Head of caudate nucleus (tissue), 42 donors: ENCODE measurements at regions not wholly inside any gene's neighbourhood (a gene's known extent, or its start where the extent isn't known, plus 50 kb on each side); places are given as distances from the start of the nearest gene placed in this dataset.

Source experiments
- DNase-seq, 42 donors: peaks; one replicate each; pipeline versions ENCODE4 v3.0.0 to v3.0.0-alpha.2; 2020 to 2021; ENCODE audit warnings: mixed read lengths in 7 of 42
- intact Hi-C: fragments of 100-400 bp; cut with DNase I; formaldehyde crosslinking; loops from one replicate; pipeline ENCODE4 v1.15.0; 2022

GRCh38 chr18:44065206-44065605 lies 615.5 kb upstream of the SETBP1 start:
- intact Hi-C loops = no loop called here
- DNase-seq = no peak

GRCh38 chr18:44066541-44066940 lies 614.1 kb upstream of the SETBP1 start:
- DNase-seq = no peak
- intact Hi-C loops = no loop called here

DNA sequence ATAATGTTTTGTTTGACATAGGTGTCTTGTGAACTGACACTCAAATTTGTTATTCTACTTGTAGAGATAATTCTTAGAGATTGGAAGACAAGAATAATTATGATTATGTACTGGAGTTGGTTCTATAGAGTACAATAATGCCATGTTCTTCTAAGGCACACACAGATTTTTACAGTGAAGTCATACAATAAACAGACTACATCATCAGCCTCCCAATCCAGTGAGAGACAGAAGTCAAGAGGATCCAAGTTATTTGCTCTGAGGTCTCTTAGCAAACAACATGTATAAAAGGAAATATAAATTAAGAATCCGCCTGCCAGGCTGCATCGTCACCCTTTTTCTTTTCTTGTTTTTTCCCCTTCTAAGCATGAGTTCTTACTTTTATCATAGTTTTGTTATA lies 613.5 kb upstream of the SETBP1 start:
- no peak for DNase-seq
- intact Hi-C loops = no loop called here

DNA sequence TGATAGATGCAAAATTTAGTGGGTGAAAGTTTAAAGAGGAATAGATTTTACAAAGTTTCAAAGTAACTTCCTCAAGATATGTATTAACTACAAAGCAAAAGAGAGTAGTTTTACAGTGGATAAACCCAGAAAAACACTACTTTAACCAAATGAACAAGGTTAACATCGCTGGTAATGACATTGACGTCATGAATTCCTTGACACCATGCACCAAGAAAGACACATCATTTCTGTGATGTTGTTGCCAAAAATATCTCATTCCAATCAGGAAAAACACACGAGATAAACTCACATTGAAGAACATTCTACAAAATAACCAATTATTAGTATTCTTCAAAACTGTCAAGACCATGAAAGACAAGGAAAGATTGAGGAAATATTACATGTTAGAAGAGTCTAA lies 605.6 kb upstream of the SETBP1 start:
- DNase-seq = no peak
- intact Hi-C loops = no loop called here

DNA sequence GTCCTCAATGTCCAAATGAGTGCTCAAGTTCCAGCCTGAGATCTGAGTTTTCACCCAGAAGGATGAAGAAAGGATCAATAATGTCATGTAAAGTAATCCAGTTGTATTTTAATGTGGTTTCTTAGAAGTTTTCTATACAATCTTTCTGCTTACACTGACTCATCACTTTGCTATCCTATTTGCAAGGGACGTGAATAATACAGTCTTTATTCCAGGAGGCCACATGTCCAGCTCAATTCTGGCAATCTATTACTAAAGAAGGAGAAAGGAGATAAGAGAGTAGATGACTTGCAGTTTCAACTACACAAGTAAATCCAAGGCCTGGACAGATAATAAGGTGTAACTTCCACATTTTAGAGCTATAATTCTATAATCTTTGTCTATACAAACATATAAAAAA lies 601.1 kb upstream of the SETBP1 start:
- DNase-seq = no peak
- intact Hi-C loops = no loop called here

GRCh38 chr18:44080054-44080453 lies 600.6 kb upstream of the SETBP1 start:
- DNase-seq = no peak
- intact Hi-C loops = no loop called here

DNA sequence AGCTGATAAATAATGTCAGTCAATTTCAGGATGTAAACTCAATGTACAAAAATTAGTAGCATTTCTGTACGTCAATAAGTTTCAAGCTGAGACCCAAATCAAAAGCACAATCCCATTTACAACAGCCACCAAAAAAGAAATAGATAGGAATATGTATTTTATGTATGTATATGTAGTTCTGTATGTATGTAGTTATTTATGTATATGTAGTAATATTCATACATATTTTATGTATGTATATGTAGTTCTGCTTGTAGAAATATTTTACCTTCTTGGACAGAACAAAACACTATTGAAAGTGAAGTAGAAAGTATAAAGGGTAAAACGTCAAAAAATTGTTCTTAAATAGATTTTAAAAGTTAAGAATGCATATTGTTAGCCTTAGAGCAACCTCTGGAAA lies 591.0 kb upstream of the SETBP1 start:
- intact Hi-C loops = no loop called here
- DNase-seq = no peak

DNA sequence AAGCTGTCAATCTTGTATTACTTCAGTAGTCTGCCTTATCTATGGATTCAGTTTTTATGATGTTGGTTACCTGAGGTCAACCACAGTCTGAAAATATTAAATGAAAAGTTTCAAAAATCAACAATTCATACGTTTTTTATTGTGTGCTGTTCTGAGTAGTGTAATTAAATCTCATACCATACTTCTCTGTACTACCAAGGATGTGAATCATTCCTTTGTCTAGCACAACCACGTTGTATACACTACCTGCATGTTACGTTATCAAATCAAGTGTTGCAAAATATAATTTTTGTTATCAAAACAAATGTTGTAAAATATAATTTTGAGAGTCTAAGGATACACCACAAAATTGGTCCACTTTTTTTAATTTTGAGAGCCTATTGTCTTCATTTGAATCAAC lies 590.2 kb upstream of the SETBP1 start:
- intact Hi-C loops = no loop called here
- DNase-seq = no peak

DNA sequence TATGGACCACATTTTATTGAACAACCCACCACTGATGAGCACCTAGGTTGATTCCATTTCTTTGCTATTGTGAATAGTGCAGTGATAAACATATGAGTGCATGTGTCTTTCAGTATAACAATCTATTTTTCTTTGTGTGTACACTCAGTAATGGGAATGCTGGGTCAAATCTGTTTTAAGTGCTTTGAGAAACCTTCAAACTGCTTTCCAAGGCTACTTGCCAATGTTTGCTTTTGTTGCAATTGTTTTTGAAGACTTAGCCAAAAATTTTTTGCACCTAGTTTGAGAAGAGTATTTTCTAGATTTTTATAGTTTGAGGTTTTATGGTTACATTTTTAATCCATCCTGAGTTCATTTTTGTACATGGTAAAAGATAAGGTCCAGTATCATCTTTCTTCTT lies 587.4 kb upstream of the SETBP1 start:
- intact Hi-C loops = no loop called here

GRCh38 chr18:44096016-44096415 lies 584.7 kb upstream of the SETBP1 start:
- no peak for DNase-seq
- intact Hi-C loops = no loop called here

More for the DNA sequence above, 587.4 kb upstream of the SETBP1 start:
- DNase-seq = no peak

DNA sequence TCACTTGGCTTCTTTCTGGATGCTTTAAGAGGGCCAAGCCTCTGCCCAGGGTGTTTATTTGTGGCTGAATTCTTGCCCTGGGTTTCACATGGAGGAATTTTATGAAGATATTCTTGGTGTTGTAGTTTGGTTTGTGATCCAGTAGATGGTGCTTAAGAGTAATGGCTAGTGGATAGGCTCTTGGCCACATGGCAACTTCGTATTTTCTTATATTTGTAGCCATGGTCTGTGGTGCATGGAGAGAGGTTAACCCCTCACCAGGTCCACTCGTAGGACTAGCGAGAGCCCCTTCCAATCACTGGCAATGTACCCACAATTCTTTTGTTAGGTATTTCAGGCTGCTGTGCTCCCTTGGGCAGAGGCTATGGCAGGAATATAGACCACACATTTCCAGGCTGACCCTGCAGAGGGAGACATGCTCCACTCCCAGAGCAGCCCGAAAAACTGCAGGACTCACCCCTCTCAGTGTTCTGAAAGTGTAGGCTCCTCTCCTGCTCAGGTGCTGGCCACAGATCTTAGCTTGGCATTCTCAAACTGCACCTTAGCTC lies 582.1 kb upstream of the SETBP1 start:
- no peak for DNase-seq
- intact Hi-C loops = no loop called here

DNA sequence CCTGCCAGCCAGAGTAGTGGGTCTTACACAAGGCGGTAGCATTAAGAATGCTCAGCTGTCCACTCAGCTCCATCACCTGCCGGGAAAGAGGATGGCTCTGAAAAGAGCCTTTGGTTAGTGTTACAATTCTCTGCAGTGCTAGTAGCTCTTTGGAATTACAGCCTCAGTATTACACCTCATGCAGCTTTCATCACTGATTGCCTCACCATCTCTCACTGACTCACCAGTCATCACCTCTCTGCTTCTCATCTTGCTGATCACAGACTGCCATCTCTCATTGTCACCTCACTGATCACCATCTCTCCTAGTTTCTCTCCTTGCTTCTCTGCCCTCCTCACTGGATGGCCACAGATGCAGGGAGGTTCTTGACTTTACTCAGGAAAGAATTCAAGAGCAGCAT lies 573.5 kb upstream of the SETBP1 start:
- DNase-seq = no peak
- intact Hi-C loops = no loop called here

- no peak for DNase-seq
- intact Hi-C loops = no loop called here
These were observed 569.4 kb upstream of the SETBP1 start for GRCh38 chr18:44111337-44111736.

DNA sequence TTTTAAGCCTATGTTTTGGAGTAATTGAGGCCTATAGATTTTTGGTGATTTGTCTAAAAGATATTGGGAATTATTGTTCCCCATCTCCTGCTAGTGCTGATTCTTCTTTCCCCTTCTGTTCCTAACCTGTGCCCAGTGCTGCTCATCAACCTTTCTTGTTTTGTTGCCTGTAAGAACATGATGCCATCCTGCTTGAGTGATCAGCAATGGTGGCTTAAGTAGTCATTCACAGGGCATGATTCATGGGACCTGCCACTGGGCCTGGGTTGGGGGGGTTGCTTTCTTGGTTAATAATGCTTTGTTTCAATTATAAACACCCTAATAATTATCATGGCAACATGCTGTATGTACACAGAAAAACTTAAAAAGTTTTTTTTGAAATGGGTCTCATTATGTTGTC lies 562.9 kb upstream of the SETBP1 start:
- DNase-seq = no peak
- intact Hi-C loops = no loop called here

DNA sequence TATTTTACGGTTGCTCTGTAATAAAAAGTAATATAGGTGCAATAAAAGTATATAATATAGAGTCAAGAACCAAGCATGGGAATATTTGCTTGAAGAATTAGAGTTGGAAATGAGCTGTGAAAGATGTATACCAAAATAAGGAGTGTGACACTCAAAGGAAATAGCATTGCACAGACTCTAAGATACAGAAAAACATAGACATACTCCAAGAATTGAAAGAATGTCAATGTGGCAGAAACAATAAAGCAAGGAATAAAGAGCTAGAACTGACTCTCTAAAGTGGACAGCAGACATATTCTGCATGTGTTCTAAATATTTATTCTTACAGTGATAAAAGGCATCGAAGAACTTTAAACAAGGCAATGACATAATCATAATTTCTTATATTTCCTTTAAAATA lies 561.1 kb upstream of the SETBP1 start:
- intact Hi-C loops = no loop called here
- DNase-seq = no peak

DNA sequence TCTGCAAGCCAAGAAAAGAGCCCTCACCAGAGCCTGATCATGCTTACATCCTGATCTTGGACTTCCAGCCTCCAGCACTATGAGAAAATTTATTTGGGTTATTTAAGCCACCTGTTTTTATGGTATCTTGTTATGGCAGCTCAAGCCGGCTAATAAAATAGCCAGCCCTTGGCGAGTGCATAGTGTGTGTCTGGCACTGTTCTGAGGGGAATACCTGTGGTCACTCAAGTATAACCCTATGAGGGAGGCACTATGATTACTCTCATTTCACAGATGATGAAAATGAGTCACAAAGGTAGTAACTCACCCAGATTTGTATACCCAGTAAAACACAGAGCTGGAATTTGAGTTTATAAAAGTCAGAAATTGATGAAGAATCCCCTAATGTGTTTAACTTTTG lies 556.9 kb upstream of the SETBP1 start:
- intact Hi-C loops = no loop called here
- no peak for DNase-seq

- intact Hi-C loops = no loop called here
- DNase-seq = no peak
These were observed 555.2 kb upstream of the SETBP1 start for GRCh38 chr18:44125446-44125845.

DNA sequence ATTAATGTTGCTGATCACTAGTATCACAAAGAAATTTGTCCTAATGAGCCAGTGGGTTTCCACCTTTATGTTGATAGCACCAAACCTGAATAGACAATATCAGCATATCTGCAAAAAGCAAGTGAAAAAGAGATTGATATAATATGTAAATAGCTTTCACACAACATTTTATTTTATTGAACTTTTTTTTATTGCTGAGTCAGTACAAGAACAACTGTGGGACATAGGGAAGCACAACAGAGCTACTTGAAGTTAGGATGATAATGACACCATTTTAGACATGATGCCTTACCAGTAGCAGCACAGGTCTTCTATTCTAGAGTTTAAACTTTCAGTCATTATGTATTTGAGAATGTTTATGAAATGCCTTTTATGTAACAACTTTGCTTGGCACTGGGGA lies 554.1 kb upstream of the SETBP1 start:
- intact Hi-C loops = no loop called here
- DNase-seq = no peak

DNA sequence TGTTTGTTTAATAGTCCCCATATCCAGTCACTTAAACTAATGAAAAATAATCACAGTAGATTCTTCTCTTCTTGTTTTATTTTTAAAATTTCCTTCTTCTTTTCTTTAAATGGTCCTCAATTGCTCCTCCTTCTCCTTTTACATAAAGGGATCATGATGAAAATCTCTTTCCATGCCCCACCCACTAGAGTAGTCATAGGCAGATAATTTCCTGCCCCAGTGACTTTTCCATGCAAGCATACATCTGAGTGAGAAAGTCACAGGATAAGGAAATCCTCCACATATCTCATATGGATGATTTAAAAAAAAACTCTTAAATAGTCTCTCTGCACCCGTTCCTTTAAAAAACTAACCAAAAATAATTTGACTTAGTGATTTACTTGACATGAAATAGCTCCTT lies 552.3 kb upstream of the SETBP1 start:
- intact Hi-C loops = no loop called here

GRCh38 chr18:44130376-44130942 lies 550.2 kb upstream of the SETBP1 start:
- intact Hi-C loops = no loop called here
- peak in 8 of 42 donors; percentile 1 to 25 (median 12) for DNase-seq

More for the DNA sequence above, 552.3 kb upstream of the SETBP1 start:
- DNase-seq = no peak

- no peak for DNase-seq
These were observed 547.2 kb upstream of the SETBP1 start for GRCh38 chr18:44133483-44133882.

GRCh38 chr18:44134447-44134846 lies 546.2 kb upstream of the SETBP1 start:
- no peak for DNase-seq
- intact Hi-C loops = no loop called here

More at GRCh38 chr18:44133483-44133882, 547.2 kb upstream of the SETBP1 start:
- intact Hi-C loops = no loop called here
